Endothelial cell of umbilical vein (primary cell): ENCODE measurements at regions not wholly inside any gene's neighbourhood (a gene's known extent, or its start where the extent isn't known, plus 50 kb on each side); places are given as distances from the start of the nearest gene placed in this dataset.

Source experiments
- BruUV-seq: library from RNA; stranded (reverse); fragments of 400-500 nt; replicated peaks from 2 replicates; lab custom pipeline; 2021; lab: Mats Ljungman, UMichigan
- CTCF ChIA-PET: fragments of 300-600, 350-600 bp; sonication (Branson Sonifier 250); formaldehyde crosslinking; loops from one replicate; lab custom pipeline; 2021; ENCODE audit warnings: antibody characterized with exemption, inconsistent platforms; lab: Charles Lee
- POLR2A ChIA-PET: fragments of 300-600, 350-600 bp; sonication (Branson Sonifier 250); formaldehyde crosslinking; loops from one replicate; lab custom pipeline; 2021; ENCODE audit warnings: antibody characterized with exemption, inconsistent platforms; lab: Charles Lee
- DNase-seq: peaks from one replicate; pipeline ENCODE4 v3.0.0-alpha.2; 2011; ENCODE audit warnings: low read depth, low spot score
- FAIRE-seq: peaks from 2 replicates; lab custom pipeline; 2011; peaks lifted over from hg19 to GRCh38; lab: Jason Lieb, UNC
- H2AFZ ChIP-seq: 2 replicates; pipeline ENCODE4 v1.6.0; 2012; ENCODE audit warnings: low read depth, low read length, control low read depth, inconsistent platforms
- H3K27ac ChIP-seq: 2 replicates; pipeline ENCODE4 v1.5.1; 2011; ENCODE audit warnings: low read depth, mild to moderate bottlenecking, control low read depth, low read length, moderate library complexity; ENCODE audit not compliant: insufficient read depth
- H3K27me3 ChIP-seq, 2 experiments: 2 replicates each; pipeline versions ENCODE4 v1.6.0 to v1.6.1; 2011; ENCODE audit warnings: low read length in 2 of 2, mixed read lengths in 1 of 2; ENCODE audit not compliant: control insufficient read depth in 2 of 2, insufficient read depth in 2 of 2
- H3K36me3 ChIP-seq, 2 experiments: 2 replicates in 1 of 2; 3 replicates in 1 of 2; pipeline ENCODE4 v1.5.1; 2011; ENCODE audit warnings: low read length in 2 of 2, mild to moderate bottlenecking in 1 of 2, moderate library complexity in 1 of 2; ENCODE audit not compliant: control insufficient read depth in 2 of 2, insufficient read depth in 2 of 2; ENCODE audit errors: extremely low read depth in 1 of 2
- H3K4me1 ChIP-seq: 3 replicates; pipeline ENCODE4 v1.5.1; 2011; ENCODE audit warnings: mild to moderate bottlenecking, low read length; ENCODE audit not compliant: control insufficient read depth, insufficient read depth; ENCODE audit errors: extremely low read depth
- H3K4me2 ChIP-seq: 2 replicates; pipeline ENCODE4 v1.6.1; 2011; ENCODE audit warnings: low read length, control low read depth, mixed read lengths; ENCODE audit not compliant: insufficient read depth
- H3K4me3 ChIP-seq, 3 experiments: fragments of 200-600 bp in 1 of 3; sonication (generic), shearing (Covaris generic) in 1 of 3; replicated peaks in 1 of 3; 2 replicates each; pipeline ENCODE4 v1.5.1; 2011 to 2016; ENCODE audit warnings: control low read depth in 3 of 3, low read length in 3 of 3, mild to moderate bottlenecking in 2 of 3, inconsistent platforms in 1 of 3, low read depth in 1 of 3, moderate library complexity in 1 of 3; ENCODE audit not compliant: insufficient read depth in 1 of 3
- H3K79me2 ChIP-seq: 2 replicates; pipeline ENCODE4 v1.6.0; 2012; ENCODE audit warnings: low read length, inconsistent platforms; ENCODE audit not compliant: control insufficient read depth, insufficient read depth
- H3K9ac ChIP-seq: replicated peaks from 2 replicates; pipeline ENCODE3; 2011; ENCODE audit warnings: low read length, control low read depth; ENCODE audit not compliant: insufficient read depth; ENCODE audit errors: extremely low read depth
- H3K9me1 ChIP-seq: replicated peaks from 3 replicates; pipeline ENCODE4 v1.6.0; 2011; ENCODE audit warnings: mild to moderate bottlenecking, low read length; ENCODE audit not compliant: control insufficient read depth, insufficient read depth; ENCODE audit errors: extremely low read depth
- H3K9me3 ChIP-seq: replicated peaks from 2 replicates; pipeline ENCODE4 v1.5.1; 2012; ENCODE audit warnings: low read length, inconsistent platforms; ENCODE audit not compliant: control insufficient read depth, insufficient read depth
- H4K20me1 ChIP-seq: replicated peaks from 2 replicates; pipeline ENCODE3; 2011; ENCODE audit warnings: mild to moderate bottlenecking, low read length; ENCODE audit not compliant: control insufficient read depth, insufficient read depth; ENCODE audit errors: extremely low read depth
- CTCF ChIP-seq, 2 donors: IDR thresholded peaks; 1 replicate in 1 of 2; 2 replicates in 1 of 2; pipeline ENCODE4 v1.5.1; 2011; ENCODE audit warnings: low read length in 2 of 2, mild to moderate bottlenecking in 2 of 2, moderate library complexity in 2 of 2, control low read depth in 1 of 2, inconsistent platforms in 1 of 2, low read depth in 1 of 2; ENCODE audit not compliant: insufficient read depth in 1 of 2; ENCODE audit errors: extremely low read depth in 1 of 2
- EZH2 ChIP-seq: IDR thresholded peaks from 2 replicates; pipeline ENCODE4 v1.6.1; 2012; ENCODE audit warnings: borderline replicate concordance, low read depth, mild to moderate bottlenecking, moderate library complexity, low read length, inconsistent platforms; ENCODE audit not compliant: severe bottlenecking
- FOS ChIP-seq: IDR thresholded peaks from 2 replicates; pipeline ENCODE4 v1.6.1; 2011; ENCODE audit warnings: mild to moderate bottlenecking, low read length, moderate library complexity, borderline replicate concordance; ENCODE audit not compliant: insufficient read depth
- GATA2 ChIP-seq: IDR thresholded peaks from 2 replicates; pipeline ENCODE4 v1.7.0; 2011; ENCODE audit warnings: low read depth, mild to moderate bottlenecking, moderate library complexity, mixed read lengths, low read length; ENCODE audit not compliant: insufficient read length, insufficient read depth
- JUN ChIP-seq: IDR thresholded peaks from 2 replicates; pipeline ENCODE4 v1.6.1; 2011; ENCODE audit warnings: borderline replicate concordance, low read depth; ENCODE audit not compliant: insufficient read length, insufficient read depth
- MAX ChIP-seq: IDR thresholded peaks from 2 replicates; pipeline ENCODE4 v1.6.1; 2011; ENCODE audit not compliant: insufficient read depth, insufficient read length
- MYC ChIP-seq: IDR thresholded peaks from one replicate; pipeline ENCODE4 v1.6.1; 2011; ENCODE audit warnings: mild to moderate bottlenecking, low read depth, low read length
- POLR2A ChIP-seq: IDR thresholded peaks from 2 replicates; pipeline ENCODE4 v1.6.1; 2012; ENCODE audit warnings: low read depth, mild to moderate bottlenecking, control low read depth, low read length
- POLR2AphosphoS5 ChIP-seq: IDR thresholded peaks from 2 replicates; pipeline ENCODE4 v1.6.1; 2012; ENCODE audit warnings: low read depth, mild to moderate bottlenecking, control low read depth, low read length, moderate library complexity; ENCODE audit not compliant: insufficient read depth
- dilution Hi-C: fragments of 300-500 bp; cut with MboI; formaldehyde crosslinking; loops from one replicate; pipeline ENCODE4 v1.15.0; 2019; ENCODE audit warnings: low sequenced_read_pairs; ENCODE audit not compliant: extremely low pct_ligation_motif_present
- intact Hi-C: fragments of 100-400 bp; cut with micrococcal nuclease; formaldehyde crosslinking; loops from one replicate; pipeline ENCODE4 v1.10.0; 2022

GRCh38 chr7:17530244-17530643 lies 231.8 kb downstream of the AHR start:
- Histone ChIP-seq H3K4me2 (no peak overlapping the region), H3K27ac (no peak overlapping the region), H2AFZ (peak overlapping the region; percentile 12), H3K79me2 (no peaks in the 10 kb centered on the region), H3K4me3 (no peak overlapping the region), H3K9me3 (no peaks in the 10 kb centered on the region), H3K9ac (no peak overlapping the region), H3K27me3 (no peaks in the 10 kb centered on the region), H4K20me1 (no peaks in the 10 kb centered on the region), H3K36me3 (no peaks in the 10 kb centered on the region), H3K9me1 (no peaks in the 10 kb centered on the region), H3K4me1 (peaks cover 4% of the 10 kb centered on the region)
- no peak for DNase-seq
- FAIRE-seq, result no peak
- no TSS peak for BruUV-seq
- CTCF ChIA-PET, result interaction anchor here (0.8 to 4.1 kb wide), 5 partner anchors 9 to 548 kb away, joined by 3 to 57 read pairs (median 5); no protein-coding TSS in a partner anchor
- dilution Hi-C loops, result no loop called here
- intact Hi-C loops, result loop anchor here (2.0 to 5.0 kb wide), 3 partner anchors 473 to 603 kb away; no protein-coding TSS in a partner anchor
- POLR2A ChIA-PET, result no interaction called here
- TF ChIP-seq GATA2 (no peak), EZH2 (no peak), MAX (no peak), MYC (no peak), POLR2A (no peak), CTCF (IDR thresholded peaks at IDR 0.05; ENCODE audit: extremely low read depth in 1 of 2, insufficient read depth in 1 of 2, low read depth in 1 of 2, low read length in 2 of 2) (no peak), JUN (no peak), FOS (no peak), POLR2AphosphoS5 (no peak)
